ENCODE measurements at regions not wholly inside any gene's neighbourhood (a gene's known extent, or its start where the extent isn't known, plus 50 kb on each side); places are given as distances from the start of the nearest gene placed in this dataset.

DNA sequence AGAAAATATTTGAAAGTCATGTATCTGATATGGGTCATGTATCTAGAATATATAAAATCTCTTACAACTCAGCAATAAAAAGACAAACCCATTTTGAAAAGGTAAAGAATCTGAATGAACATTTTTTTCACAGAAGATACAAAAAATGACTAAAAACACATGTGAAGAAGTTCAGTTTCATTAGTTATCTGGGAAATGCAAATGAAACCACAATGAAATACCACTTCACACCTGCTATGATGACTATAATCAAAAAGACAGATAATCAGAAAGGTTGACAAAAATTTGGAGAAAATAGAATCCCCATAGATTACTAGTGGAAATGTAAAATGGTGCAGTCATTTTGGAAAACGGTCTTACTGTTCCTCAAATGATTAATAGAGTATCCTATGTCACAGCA, 631.0 kb downstream of the MRPL39 start:
- TF ChIP-seq SMC3 (conservative IDR thresholded peaks at IDR 0.05; ENCODE audit: poor library complexity) (no peak), CTCF (IDR thresholded peaks at IDR 0.05; ENCODE audit: poor library complexity, severe bottlenecking) (no peak), EZH2 (IDR thresholded peaks at IDR 0.05; ENCODE audit: borderline replicate concordance, insufficient read depth, low read length, poor library complexity, severe bottlenecking) (no peak), RAD21 (conservative IDR thresholded peaks at IDR 0.05) (no peak), EP300 (conservative IDR thresholded peaks at IDR 0.05; ENCODE audit: poor library complexity, severe bottlenecking) (no peak), POLR2AphosphoS5 (IDR thresholded peaks at IDR 0.05) (no peak)
- TF ChIP-seq, protein P1, sequence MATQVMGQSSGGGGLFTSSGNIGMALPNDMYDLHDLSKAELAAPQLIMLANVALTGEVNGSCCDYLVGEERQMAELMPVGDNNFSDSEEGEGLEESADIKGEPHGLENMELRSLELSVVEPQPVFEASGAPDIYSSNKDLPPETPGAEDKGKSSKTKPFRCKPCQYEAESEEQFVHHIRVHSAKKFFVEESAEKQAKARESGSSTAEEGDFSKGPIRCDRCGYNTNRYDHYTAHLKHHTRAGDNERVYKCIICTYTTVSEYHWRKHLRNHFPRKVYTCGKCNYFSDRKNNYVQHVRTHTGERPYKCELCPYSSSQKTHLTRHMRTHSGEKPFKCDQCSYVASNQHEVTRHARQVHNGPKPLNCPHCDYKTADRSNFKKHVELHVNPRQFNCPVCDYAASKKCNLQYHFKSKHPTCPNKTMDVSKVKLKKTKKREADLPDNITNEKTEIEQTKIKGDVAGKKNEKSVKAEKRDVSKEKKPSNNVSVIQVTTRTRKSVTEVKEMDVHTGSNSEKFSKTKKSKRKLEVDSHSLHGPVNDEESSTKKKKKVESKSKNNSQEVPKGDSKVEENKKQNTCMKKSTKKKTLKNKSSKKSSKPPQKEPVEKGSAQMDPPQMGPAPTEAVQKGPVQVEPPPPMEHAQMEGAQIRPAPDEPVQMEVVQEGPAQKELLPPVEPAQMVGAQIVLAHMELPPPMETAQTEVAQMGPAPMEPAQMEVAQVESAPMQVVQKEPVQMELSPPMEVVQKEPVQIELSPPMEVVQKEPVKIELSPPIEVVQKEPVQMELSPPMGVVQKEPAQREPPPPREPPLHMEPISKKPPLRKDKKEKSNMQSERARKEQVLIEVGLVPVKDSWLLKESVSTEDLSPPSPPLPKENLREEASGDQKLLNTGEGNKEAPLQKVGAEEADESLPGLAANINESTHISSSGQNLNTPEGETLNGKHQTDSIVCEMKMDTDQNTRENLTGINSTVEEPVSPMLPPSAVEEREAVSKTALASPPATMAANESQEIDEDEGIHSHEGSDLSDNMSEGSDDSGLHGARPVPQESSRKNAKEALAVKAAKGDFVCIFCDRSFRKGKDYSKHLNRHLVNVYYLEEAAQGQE (IDR thresholded peaks at IDR 0.05; ENCODE audit: borderline replicate concordance) = no peak

Measured in neural cell (in vitro differentiated cells).